OCI-LY7 (cell line): ENCODE measurements at regions not wholly inside any gene's neighbourhood (a gene's known extent, or its start where the extent isn't known, plus 50 kb on each side); places are given as distances from the start of the nearest gene placed in this dataset.
"Not testable (repeated sequence)": the region's sequence is repeated elsewhere in the genome, so short reads cannot be mapped to it uniquely, and the experiment has no call there.

Experiments used
- BruUV-seq: library from RNA; stranded (reverse); fragments of 400-500 nt; replicated peaks from 2 replicates; lab custom pipeline; 2021; lab: Mats Ljungman, UMichigan
- CTCF ChIA-PET: fragments of 300-600 bp; sonication (Branson Sonifier 250); formaldehyde crosslinking; loops from one replicate; lab custom pipeline; 2022; ENCODE audit warnings: antibody characterized with exemption; ENCODE audit not compliant: unreplicated experiment; lab: Charles Lee
- POLR2A ChIA-PET: fragments of 300-600 bp; sonication (Branson Sonifier 250); formaldehyde crosslinking; loops from one replicate; lab custom pipeline; 2022; ENCODE audit warnings: antibody characterized with exemption; lab: Charles Lee
- DNase-seq: peaks from one replicate; pipeline ENCODE4 v3.0.0-alpha.2; 2015; ENCODE audit warnings: low spot score
- H2AFZ ChIP-seq: fragments of 200-600 bp; sonication (generic), shearing (Covaris generic); 2 replicates; pipeline ENCODE4 v1.6.1; 2014; ENCODE audit warnings: mild to moderate bottlenecking, antibody characterized with exemption, low read length, moderate library complexity
- H3K27ac ChIP-seq: fragments of 200-600 bp; sonication (generic); 2 replicates; pipeline ENCODE4 v1.5.1; 2014; ENCODE audit warnings: mixed run types, low read depth, mild to moderate bottlenecking, moderate library complexity, low read length, inconsistent platforms; ENCODE audit not compliant: poor library complexity, severe bottlenecking
- H3K36me3 ChIP-seq: fragments of 200-600 bp; sonication (generic); 2 replicates; pipeline ENCODE4 v1.6.1; 2014; ENCODE audit warnings: mild to moderate bottlenecking, antibody characterized with exemption, low read length, moderate library complexity, mixed read lengths; ENCODE audit not compliant: insufficient read depth
- H3K4me1 ChIP-seq: fragments of 200-600 bp; sonication (generic); 2 replicates; pipeline ENCODE4 v1.5.1; 2014; ENCODE audit warnings: mild to moderate bottlenecking, low read length; ENCODE audit not compliant: insufficient read depth, poor library complexity, severe bottlenecking
- H3K4me2 ChIP-seq: fragments of 200-600 bp; sonication (generic); 2 replicates; pipeline ENCODE4 v1.6.1; 2014; ENCODE audit warnings: mild to moderate bottlenecking, low read length
- H3K4me3 ChIP-seq: fragments of 200-600 bp; sonication (generic); 2 replicates; pipeline ENCODE4 v1.5.1; 2014; ENCODE audit warnings: mild to moderate bottlenecking, low read depth, low read length; ENCODE audit not compliant: poor library complexity, severe bottlenecking
- H3K79me2 ChIP-seq: fragments of 200-600 bp; sonication (generic); 2 replicates; pipeline ENCODE4 v1.6.1; 2016; ENCODE audit warnings: low read depth, mild to moderate bottlenecking, low read length, moderate library complexity, mixed read lengths; ENCODE audit not compliant: insufficient read depth
- H3K9me2 ChIP-seq: fragments of 200-600 bp; sonication (generic); 2 replicates; pipeline ENCODE4 v1.6.1; 2016; ENCODE audit warnings: mild to moderate bottlenecking, low read length, mixed read lengths; ENCODE audit not compliant: insufficient read depth
- H3K9me3 ChIP-seq: fragments of 200-600 bp; sonication (generic); 2 replicates; pipeline ENCODE4 v1.6.1; 2014; ENCODE audit warnings: mild to moderate bottlenecking, mixed run types, low read length, mixed read lengths
- H4K20me1 ChIP-seq: fragments of 200-600 bp; sonication (generic); 2 replicates; pipeline ENCODE4 v1.6.1; 2014; ENCODE audit warnings: mild to moderate bottlenecking, antibody characterized with exemption, low read length, moderate library complexity, mixed read lengths; ENCODE audit not compliant: insufficient read depth
- CTCF ChIP-seq: fragments of 200-600 bp; sonication (generic); conservative IDR thresholded peaks from 2 replicates; pipeline ENCODE4 v1.5.1; 2014; ENCODE audit warnings: mild to moderate bottlenecking, antibody characterized with exemption, low read length, moderate library complexity, mixed read lengths
- EZH2phosphoT487 ChIP-seq: fragments of 200-600 bp; sonication (generic); IDR thresholded peaks from 2 replicates; pipeline ENCODE4 v1.6.1; 2018; ENCODE audit warnings: low read depth, borderline replicate concordance, mild to moderate bottlenecking, mixed run types, antibody characterized with exemption, low read length, moderate library complexity, mixed read lengths
- intact Hi-C: fragments of 100-400 bp; cut with micrococcal nuclease; formaldehyde crosslinking; loops from one replicate; pipeline ENCODE4 v1.10.0; 2022; ENCODE audit not compliant: unreplicated experiment

- Histone ChIP-seq H3K9me3 (peaks cover 15% of the 10 kb centered on the region; the same call in 1 of the 2 replicates), H3K36me3 (no peaks in the 10 kb centered on the region; the same call in 1 of the 2 replicates), H3K4me2 (no peak overlapping the region), H3K27ac (no peak overlapping the region), H3K4me3 (no peak overlapping the region), H3K79me2 (no peaks in the 10 kb centered on the region), H3K4me1 (peaks cover 6% of the 10 kb centered on the region), H2AFZ (no peak overlapping the region), H3K9me2 (no peaks in the 10 kb centered on the region), H4K20me1 (no peaks in the 10 kb centered on the region)
- intact Hi-C loops: no loop called here
- DNase-seq: no peak
- ChIA-PET CTCF (no interaction called here), POLR2A (no interaction called here)
- no TSS peak for BruUV-seq
- no peak for TF ChIP-seq EZH2phosphoT487
- no peak for TF ChIP-seq CTCF
Observed at GRCh38 chr1:178672434-178672833, 52.6 kb upstream of the RALGPS2 start.

GRCh38 chr1:178674559-178674958 lies 50.5 kb upstream of the RALGPS2 start:
- POLR2A ChIA-PET: interaction anchor here (0.7 kb wide), 1 partner anchor 87 kb away, joined by 3 read pairs; no protein-coding TSS in a partner anchor
- CTCF ChIA-PET: not testable (repeated sequence)

More at GRCh38 chr1:178674559-178674958, 50.5 kb upstream of the RALGPS2 start:
- H2AFZ ChIP-seq, DNase-seq, H3K27ac ChIP-seq, BruUV-seq, H3K36me3 ChIP-seq, H3K4me2 ChIP-seq, H3K9me2 ChIP-seq, H3K4me3 ChIP-seq, intact Hi-C loops, H3K4me1 ChIP-seq, H4K20me1 ChIP-seq, H3K79me2 ChIP-seq: not testable (repeated sequence)
- peaks cover 15% of the 10 kb centered on the region; the same call in 1 of the 2 replicates for H3K9me3 ChIP-seq
